Suprapubic skin (tissue), 4 donors: ENCODE measurements at regions not wholly inside any gene's neighbourhood (a gene's known extent, or its start where the extent isn't known, plus 50 kb on each side); places are given as distances from the start of the nearest gene placed in this dataset.

Experiments used
- CTCF ChIP-seq, 2 donors: fragments of 200-600 bp in 1 of 2; fragments of 450-650 bp in 1 of 2; sonication (generic) in 1 of 2; IDR thresholded peaks; one replicate each; pipeline ENCODE4 v1.5.1; 2016 to 2019; ENCODE audit warnings: antibody characterized with exemption in 2 of 2, mild to moderate bottlenecking in 1 of 2, moderate library complexity in 1 of 2
- POLR2A ChIP-seq, 2 donors: fragments of 450-650 bp; IDR thresholded peaks; one replicate each; pipeline ENCODE4 v1.6.1; 2017; ENCODE audit warnings: antibody characterized with exemption in 2 of 2, mild to moderate bottlenecking in 2 of 2, moderate library complexity in 2 of 2
- POLR2AphosphoS5 ChIP-seq, 3 donors: sonication (generic); formaldehyde crosslinking; IDR thresholded peaks; one replicate each; pipeline ENCODE4 v1.6.1; 2017; ENCODE audit warnings: antibody characterized with exemption in 3 of 3

- TF ChIP-seq CTCF (IDR thresholded peaks at IDR 0.05) (no peak), POLR2AphosphoS5 (IDR thresholded peaks at IDR 0.05) (no peak), POLR2A (IDR thresholded peaks at IDR 0.05) (no peak)
Observed at GRCh38 chr5:92455011-92455410, 1071.9 kb upstream of the ARRDC3 start.
